HUDEP-2 (cell line): ENCODE measurements at regions not wholly inside any gene's neighbourhood (a gene's known extent, or its start where the extent isn't known, plus 50 kb on each side); places are given as distances from the start of the nearest gene placed in this dataset.
"Not testable (repeated sequence)": the region's sequence is repeated elsewhere in the genome, so short reads cannot be mapped to it uniquely, and the experiment has no call there.

Experiments
- DNase-seq, 76 experiments: peaks; one replicate each; lab custom pipeline; 2025; ENCODE audit not compliant: unreplicated experiment in 76 of 76; lab: John Stamatoyannopoulos, UW

DNA sequence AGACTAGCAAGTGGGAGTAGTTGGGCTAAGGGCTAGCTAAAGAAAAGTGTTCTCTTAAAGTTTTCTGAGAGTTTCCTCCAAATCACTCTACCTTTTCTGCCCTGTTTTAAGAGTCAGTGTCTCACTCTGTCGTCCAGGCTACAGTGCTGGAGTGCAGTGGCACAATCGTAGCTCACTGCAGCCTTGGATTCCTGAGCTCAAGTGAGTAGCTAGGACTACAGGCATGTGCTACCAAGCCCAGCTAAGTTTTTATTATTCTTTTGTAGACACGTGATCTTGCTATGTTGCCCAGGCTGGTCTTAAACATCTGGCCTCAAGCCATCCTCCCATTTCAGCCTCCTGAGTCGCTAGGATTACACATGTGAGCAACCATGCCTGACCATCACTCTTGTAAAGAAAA, 378.9 kb downstream of the CAAP1 start:
- no peak for DNase-seq

DNA sequence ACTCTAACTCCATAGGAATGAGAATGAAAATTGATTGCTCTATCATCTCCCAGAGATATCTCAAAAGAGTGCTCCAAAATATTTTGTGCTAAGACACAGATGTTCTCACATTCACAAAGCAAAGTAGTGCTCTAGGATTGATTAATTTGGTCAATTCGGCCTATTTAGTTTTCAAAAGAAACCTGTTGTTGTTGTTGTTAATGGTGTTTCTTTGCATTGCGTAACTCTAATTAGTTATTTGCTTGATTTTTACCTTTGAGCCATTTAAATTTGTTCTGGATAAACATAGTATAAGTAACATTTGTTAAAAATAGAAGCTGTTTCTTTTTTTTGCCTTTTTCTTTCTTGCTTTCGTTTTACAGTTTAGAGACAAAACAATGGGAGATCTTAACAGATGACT, 382.5 kb downstream of the CAAP1 start:
- DNase-seq, result no peak

- DNase-seq, result no peak
Observed at GRCh38 chr9:26508897-26509296, 383.7 kb downstream of the CAAP1 start.

GRCh38 chr9:26504057-26504456, 388.5 kb downstream of the CAAP1 start:
- DNase-seq, result no peak

DNA sequence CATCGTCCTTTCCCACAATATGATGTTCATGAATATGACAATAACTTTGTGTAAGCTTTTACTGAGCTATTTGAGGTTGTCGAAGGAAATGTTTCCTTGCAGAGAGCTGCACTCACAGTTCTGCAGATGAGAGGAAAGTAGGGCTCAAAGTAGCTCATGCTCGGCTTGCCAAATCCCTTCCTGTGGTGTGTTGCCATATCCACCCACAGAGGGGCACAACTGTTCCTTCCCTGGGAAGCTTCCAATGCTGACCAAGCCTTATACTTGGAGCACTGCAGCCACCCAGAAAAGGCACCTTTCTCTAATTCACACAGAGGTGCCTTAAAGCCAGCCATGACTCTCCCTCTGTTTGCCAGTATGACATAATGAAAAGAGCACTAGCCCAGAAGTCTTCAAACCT, 390.3 kb downstream of the CAAP1 start:
- DNase-seq, result peak in 31 of 76 experiments; percentile 1 to 51 (median 12)

DNA sequence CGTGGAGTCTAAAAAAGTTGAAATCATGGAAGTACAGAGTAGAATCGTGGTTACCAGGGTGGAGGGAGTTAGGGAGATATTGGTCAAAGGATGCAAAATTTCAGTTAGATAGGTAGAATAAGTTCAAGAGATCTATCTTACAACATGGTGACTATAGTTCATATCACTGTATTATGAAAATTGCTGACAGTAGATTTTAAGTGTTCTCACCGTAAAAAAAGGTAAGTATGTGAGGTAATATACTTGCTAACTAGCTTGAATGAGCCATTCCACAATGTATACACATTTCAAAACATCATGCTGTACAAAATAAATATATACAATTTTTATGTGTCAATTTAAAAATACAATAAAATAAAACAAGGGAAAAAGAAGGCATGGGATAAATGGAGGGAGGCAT, 392.1 kb downstream of the CAAP1 start:
- DNase-seq, result no peak

GRCh38 chr9:26492608-26493521, 399.7 kb downstream of the CAAP1 start:
- DNase-seq, result not testable (repeated sequence)

- DNase-seq, result not testable (repeated sequence)
Observed at GRCh38 chr9:26491922-26492607, 400.5 kb downstream of the CAAP1 start.

DNA sequence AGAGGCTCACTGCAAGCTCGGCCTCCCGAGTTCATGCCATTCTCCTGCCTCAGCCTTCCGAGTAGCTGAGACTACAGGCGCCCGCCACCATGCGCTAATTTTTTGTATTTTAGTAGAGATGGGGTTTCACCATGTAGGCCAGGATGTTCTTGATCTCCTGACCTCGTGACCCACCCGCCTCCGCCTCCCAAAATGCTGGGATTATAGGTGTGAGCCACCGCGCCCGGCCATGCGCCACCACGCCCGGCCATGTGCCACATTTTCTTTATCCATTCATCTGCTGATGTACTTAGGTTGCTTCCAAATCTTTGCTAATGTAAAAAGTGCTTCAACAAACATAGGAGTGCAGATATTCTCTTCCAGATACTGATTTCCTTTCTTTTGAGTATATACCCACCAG, 408.6 kb downstream of the CAAP1 start:
- no peak for DNase-seq

DNA sequence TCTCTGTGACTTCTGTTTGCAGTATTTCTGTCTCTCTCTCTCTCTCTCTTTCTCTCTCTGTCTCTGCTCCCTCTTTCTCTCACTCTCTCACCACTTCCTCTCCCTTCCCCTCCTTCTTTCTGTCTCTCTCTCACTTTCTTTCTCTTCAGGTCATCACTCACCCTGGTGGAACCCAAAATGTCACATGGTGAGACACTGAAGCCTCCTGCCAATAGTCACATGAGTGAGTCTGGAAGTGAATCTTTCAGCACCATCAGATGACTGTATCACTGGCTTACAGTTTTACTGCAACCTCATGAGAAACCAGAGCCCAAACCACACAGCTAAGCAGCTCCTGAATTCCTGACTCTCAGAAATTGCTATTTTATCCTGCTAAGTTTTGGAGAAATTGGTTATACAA, 414.6 kb downstream of the CAAP1 start:
- no peak for DNase-seq

DNA sequence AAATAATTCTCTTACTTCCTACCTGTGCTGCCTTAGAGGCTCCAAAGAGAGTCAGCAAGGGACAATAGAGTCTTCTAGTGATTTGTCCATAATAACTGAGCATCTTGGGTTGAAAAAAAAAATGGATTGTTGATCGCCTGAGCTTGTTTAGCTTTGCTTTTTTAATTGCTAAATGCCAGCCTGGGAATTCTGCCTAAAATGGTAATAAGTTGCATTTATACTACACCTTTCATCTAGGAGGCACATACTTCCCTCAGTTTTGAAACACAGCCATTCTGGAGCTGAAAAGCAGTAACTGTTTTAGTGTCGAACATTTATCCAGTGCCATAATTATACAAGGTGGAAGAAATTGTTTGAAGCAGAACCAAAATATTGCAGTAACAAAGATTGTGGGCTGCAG, 421.3 kb downstream of the CAAP1 start:
- DNase-seq, result no peak

- DNase-seq, result no peak
Observed at GRCh38 chr9:26470284-26470683, 422.3 kb downstream of the CAAP1 start.

DNA sequence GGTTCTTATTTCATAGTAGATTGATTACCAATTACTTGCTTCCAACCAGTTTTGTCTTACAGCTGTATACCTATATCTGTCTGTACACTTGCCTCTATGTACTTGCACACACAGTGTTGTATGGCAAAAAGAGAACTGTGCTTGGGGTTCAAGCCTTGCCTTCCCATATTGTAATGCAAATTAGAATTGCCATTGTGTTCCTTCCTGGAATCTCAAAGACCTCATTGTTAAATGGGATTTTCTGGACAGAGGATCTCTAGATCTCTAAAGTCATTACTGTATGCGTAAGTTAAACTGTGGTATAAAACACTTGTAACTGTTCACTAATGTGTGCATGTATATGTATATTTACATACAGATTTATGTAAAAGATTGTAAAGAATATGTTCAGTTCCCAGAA, 428.8 kb downstream of the CAAP1 start:
- no peak for DNase-seq

DNA sequence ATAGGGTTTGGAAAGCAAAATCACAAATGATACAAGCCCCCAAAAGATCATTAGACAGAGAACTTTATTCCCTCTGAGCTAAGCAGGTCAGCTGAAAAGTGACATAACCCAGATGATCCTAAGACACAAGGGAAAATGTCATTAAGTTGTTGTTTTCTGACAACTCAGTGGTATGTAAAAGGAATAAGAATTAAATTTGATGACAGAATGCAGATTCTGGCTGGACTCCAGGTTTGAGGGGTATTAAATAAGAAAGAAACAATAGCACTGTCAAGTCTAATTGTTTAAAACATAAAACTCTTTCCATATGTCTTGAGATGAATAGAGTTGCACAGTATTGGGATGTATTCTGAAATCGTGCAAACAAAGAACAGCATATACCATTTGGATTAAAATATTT, 429.9 kb downstream of the CAAP1 start:
- no peak for DNase-seq

DNA sequence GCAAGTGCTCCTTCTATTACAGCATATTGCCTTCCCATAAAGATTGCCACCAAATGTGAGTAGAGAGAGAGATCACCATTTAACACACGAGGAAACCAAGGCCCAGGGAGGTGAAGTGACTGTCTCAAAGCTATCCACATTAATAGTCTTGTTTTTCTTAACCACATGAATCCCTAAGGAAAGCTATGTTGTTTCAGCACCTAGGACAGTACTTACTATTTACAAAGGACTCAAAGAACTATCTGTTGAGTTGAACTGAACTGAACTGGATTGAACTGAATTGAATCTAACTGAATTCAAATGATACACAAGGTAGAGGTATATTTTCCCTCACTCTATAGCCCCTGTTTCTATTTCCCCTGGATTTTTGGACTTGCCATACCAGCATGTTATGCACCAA, 430.4 kb downstream of the CAAP1 start:
- DNase-seq, result no peak

- no peak for DNase-seq
Observed at GRCh38 chr9:26460624-26461023, 432.0 kb downstream of the CAAP1 start.

GRCh38 chr9:26459959-26460358, 432.6 kb downstream of the CAAP1 start:
- no peak for DNase-seq

DNA sequence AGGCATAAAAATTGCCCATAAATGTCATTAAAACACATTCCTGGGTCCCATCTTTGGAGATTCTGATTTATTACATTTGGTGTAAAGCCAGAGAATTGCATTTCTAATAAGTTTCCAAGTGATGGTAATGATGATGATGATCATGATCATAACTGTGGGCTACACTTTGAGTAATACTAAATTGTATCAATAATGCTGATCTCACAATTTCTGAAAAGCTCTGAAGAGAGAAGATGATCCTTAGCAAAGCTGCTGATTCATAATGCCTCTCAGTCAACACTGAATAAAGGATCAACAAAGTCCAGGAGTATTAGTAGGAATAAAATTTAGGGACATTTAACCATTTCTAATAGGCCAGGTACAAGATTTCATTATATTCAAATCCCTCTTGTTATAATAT, 434.5 kb downstream of the CAAP1 start:
- DNase-seq, result no peak

DNA sequence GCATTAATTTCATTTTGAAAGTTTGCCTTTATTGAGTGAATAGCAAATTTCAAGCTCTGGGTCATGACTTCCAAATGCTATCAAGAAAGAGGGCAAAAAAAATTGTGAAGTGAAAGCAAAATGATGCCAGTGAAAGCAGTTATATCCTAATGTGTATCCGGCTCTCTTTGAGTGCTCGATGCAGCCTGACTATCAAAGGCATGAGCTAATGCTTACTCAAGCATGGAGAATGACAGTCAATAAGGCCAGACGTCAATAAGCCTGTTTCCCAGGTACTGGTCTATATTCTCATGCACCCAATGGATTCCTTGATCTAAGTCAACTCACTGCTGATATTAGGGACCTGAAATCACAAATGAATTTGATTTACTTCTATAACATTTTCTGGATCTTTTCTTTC, 435.5 kb downstream of the CAAP1 start:
- DNase-seq, result no peak

DNA sequence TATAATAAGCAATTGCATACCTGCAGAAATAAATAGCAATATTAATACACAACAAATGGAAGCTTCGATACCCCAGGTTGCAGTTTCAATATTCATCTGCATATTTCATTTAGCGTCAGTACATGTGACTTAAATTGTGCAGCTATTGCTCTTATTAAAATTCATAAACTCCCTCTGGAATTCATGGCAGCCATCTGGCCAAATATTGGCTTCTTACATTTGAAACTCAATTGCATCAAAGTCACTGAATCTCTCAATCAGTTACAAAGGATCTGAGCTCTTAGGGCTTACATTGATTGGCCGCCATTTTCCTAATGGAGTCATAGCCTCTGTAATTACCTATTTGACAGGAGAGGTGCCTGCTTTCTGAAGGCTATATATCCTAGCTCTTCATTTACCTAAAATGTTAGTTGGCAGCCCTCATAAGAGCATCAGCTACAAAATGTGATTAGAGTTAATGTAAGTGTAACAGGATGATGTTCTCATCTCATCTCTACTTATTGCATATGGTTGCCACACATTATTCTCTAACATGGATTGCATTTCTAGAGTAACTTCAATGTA, 453.5 kb downstream of the CAAP1 start:
- no peak for DNase-seq

- DNase-seq, result no peak
Observed at GRCh38 chr9:26437056-26437711, 455.4 kb downstream of the CAAP1 start.
